NCI-H345 treated with DMSO at 0.1 percent for 48 hours (cell line): ENCODE measurements at regions not wholly inside any gene's neighbourhood (a gene's known extent, or its start where the extent isn't known, plus 50 kb on each side); places are given as distances from the start of the nearest gene placed in this dataset.
"Not testable (repeated sequence)": the region's sequence is repeated elsewhere in the genome, so short reads cannot be mapped to it uniquely, and the experiment has no call there.

ENCODE experiments used
- DNase-seq: peaks from one replicate; lab custom pipeline; 2025; ENCODE audit not compliant: unreplicated experiment; lab: John Stamatoyannopoulos, UW

DNA sequence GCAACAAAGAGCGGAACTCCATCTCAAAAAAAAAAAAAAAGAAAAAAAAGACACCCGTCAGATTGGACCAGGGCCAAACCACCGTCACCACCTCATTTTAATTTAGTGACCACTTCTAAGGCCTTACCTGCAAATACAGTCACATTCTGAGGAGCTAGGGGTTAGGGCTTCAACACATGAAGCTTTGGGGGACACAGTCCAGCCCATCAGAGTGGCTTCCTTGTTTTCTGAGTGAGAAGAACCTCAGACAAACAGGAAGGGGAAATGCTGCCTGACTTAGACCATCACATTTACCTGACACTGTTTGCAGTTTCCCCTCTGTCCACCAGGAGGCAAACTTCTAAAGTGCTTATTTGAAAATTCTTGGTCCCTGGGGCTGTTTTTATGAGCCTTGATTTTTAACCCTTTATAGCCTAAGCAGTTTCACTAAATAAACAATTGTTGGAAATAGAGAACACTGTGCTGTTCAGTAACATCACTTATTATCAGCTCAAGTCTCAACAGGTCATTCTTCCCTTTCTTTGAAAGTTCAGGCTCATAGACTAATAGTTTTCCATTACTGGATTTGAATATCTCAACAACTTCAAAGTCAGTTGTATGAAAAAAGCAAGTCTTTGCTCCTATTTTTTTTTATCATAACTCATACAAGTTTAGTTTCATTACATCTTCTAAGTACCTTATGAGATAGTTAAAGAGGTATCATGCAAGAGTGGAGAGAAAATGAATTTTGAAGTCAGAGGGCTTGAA lies 74.9 kb upstream of the WASF3 start:
- DNase-seq: peak; percentile 9

DNA sequence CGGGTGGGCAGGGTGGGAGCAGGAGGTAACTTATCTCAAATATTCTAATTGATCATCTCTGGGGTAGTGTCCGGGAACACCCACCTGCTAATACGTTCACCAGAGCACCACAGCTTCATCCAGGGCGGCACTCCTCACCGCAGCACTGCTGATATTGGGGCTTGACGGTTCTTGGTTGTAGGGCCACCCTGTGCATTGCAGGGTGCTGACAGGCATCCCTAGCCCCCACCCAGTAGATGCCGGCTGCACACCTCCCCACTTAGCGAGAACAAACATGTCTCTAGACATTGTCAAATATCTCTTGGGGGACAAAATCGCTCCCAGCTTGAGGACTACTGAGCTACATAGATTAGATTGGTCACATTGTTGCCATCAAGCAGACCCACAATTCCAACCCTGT lies 73.9 kb upstream of the WASF3 start:
- DNase-seq: no peak

DNA sequence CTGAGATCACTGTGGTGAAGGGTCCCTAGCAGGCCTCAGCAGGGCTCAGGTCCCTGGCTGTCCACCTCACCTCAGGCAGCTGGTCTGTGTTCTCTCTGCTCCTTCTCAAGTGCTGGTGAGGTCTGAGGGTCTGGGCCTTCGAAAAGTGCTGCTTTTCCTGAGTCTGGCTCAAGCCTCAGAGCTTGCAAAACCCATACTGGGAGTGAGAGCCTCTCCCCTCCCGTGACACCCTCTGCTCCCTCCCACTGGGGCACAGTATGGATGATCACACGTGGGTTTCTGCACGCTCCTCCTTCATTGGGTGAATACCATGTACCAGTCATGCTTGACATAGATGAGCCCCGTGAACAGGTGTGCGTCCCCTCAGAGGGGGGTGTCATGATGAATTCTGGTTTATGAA lies 73.3 kb upstream of the WASF3 start:
- DNase-seq: no peak

DNA sequence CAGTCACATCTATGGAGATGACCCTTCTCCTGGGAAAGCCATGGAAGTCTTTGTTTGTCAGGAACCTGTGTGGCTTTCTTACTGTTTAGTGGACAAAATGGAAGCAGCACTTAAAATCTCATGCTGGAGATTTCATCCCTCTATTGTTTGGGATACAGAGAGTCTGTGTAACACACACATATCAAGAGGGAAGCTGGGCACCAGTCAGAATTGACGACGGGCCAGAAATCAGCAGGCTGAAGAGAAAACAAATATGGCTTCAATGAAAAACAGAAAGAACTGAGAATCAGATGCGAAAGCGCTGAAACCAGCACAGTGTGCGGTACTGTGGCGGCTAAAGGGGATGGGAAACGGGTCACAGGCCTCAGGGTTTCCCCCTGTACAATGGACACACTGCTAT lies 72.2 kb upstream of the WASF3 start:
- no peak for DNase-seq

DNA sequence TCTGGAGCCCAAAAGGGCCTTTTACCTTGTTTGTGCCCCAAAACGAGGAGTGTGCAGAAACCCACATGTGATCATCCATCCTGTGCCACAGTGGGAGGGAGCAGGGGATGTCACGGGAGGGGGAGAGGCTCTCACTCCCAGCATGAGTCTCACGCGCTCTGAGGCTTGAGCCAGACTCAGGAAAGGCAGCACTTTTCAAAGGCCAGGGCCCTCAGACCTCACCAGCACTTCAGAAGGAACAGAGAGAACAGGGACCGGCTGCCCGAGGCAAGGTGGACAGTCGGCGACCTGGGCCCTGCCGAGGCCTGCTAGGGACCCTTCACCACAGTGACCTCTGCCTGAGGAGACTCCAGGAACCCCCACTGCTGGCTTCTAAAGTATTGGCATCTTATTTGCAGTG lies 71.7 kb upstream of the WASF3 start:
- DNase-seq: no peak

DNA sequence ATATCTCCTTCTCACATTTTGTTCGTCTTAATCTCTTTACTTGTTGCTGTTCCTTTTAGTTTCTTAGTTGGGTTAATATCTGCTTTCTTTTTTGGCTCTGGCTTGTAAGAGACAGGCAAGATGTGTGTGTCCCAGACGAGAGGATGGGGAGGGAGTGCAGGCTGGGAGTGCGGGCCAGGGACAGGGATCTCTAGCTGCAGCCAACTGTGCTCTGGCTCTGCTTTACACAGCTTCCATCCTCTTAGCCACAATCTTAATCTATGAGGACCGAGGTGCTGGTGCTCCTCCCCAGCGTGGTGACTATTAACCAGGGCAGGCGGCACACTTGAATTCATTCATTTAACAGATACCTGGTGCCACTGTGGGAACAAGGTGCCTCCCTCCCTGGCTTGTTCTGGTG lies 70.9 kb upstream of the WASF3 start:
- no peak for DNase-seq

DNA sequence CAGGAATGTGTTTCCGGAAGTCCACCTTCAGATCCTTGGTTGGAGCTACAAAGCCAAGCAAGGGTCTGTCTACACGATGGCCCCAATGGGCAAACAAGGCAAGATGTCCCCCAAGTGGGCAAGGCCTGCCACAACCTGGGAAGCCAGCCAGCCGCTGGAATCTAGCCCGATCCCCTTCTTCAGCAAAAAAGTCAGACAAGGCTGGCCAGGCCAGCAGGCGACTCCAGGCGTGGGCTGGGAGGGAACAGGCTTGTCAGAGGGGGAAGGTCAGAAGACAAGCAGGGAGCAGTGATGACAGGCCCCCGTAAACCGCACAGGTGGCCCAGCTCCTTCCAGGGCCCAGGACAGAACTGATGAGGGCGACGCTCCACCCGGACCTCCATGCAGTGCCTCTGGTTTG lies 69.7 kb upstream of the WASF3 start:
- no peak for DNase-seq

DNA sequence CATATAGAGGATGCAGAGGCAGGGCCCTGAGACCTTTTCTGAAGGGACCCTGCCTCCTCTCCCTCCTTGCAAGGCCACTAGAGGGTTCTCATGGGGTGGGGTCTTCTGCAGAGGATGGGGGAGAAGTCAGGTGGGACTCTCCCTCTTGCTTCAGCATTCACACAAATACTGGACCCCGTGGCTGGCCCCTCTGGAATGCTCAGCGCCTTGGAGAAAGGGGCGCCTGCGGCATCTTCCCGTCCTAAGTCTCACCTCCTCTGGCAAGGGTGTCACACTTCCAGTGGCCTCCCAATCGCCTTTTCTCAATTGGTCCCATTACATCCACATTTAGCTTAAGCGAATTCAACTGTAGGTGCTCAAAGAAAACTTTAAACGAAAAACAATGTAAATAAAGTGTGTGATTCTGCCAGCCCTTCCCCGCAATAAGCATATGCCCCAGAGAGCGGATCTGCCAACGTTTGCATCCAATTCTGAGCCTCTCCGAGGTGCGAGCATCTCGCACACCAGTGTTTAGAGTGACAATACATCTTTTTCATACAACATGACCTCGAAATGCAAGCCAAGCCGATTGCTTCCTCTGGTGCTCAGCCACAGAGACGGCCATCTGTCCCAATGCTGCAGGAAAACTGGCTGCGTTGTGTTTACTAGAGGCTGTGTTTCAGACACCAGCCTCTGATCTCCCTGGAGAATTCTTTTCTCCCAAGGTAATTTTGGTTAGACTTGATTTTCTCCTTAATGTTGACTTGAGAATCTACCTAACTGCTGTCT lies 69.1 kb upstream of the WASF3 start:
- DNase-seq: no peak

DNA sequence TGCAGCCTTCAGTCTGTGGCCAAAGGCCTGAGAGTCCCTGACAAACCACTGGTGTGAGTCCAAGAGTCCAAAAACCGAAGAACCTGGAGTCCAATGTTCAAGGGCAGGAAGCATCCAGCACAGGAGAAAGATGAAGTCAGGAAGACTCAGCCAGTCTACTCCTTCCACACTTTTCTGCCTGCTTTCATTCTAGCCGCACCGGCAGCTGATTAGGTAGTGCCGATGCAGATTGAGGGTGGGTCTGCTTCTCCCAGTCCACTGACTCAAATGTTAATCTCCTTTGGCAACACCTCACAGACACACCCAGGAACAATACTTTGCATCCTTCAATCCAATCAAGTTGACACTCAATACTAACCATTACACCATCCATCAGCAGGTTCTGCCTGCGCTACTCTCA lies 65.2 kb upstream of the WASF3 start:
- DNase-seq: not testable (repeated sequence)

DNA sequence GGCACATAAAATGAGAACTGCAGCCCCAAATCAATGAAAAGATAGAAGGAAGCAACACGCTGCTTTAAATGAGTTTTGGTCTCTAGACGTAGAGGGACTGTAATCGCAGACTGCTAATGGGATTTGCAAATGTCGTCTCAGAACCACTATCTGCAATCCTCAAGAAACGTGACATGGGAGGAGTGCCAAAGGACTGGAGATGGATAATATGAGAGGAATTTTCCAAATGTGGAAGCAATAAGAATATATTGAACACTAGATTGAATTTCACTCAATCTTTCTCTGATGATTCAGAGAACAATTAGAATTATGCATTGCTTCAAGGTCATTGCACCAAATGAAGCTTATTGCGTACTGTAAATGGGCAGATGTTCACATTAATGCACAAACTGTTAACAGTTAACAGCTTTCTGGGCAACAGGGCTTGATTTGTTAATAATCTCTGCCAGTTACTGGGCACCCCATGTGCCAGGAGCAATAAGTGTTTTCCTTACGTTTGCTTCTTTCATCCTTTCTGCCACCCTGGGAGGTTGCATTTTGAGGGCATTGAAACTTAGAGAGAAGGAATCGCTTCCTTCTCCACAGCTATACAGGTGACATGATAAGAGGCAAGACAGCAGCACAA lies 62.8 kb upstream of the WASF3 start:
- DNase-seq: no peak

DNA sequence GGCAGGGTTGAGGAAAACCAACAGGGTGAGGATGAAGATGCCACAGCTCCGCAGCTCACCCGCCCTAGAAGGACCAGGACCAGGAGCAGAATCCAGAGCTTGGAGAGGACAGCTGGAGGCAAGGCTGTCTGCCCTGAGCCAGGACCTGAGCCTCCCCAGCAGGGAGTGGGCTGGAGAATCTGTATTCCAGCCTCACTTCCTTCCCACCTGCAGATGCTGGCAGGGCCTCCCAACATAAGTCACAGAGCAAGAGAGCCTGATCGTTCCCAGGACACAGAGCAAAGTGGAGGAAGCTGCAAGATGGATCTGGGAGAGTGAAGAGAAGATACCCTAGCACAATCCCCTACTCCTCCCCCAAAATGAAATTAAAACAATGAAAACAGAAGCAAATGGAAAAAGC lies 61.7 kb upstream of the WASF3 start:
- no peak for DNase-seq

DNA sequence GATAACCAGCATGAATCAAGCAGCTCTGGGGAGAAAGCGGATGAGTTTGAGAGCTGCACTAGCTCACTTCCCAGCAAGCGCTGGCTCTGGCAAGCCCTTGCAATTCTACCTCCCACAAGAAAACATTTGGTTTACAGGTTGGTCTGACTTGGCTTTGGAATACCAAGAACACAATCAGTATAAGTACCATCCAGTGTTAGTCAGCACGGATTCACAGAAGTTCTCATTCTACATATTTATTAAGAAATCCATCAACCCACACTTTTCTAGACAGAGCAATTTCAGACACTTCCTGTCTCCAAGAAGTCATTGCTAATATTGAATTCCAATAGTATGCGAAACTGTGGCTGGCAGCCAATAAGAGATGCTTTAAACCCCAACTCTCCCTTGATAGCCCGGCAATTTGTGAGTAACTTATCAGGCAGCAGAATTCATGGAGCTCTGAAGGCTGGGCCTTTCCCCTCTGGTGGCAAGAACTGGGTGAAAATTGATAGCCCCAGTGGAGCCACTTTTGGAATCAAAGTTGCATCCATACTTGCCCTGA lies 59.4 kb upstream of the WASF3 start:
- no peak for DNase-seq

DNA sequence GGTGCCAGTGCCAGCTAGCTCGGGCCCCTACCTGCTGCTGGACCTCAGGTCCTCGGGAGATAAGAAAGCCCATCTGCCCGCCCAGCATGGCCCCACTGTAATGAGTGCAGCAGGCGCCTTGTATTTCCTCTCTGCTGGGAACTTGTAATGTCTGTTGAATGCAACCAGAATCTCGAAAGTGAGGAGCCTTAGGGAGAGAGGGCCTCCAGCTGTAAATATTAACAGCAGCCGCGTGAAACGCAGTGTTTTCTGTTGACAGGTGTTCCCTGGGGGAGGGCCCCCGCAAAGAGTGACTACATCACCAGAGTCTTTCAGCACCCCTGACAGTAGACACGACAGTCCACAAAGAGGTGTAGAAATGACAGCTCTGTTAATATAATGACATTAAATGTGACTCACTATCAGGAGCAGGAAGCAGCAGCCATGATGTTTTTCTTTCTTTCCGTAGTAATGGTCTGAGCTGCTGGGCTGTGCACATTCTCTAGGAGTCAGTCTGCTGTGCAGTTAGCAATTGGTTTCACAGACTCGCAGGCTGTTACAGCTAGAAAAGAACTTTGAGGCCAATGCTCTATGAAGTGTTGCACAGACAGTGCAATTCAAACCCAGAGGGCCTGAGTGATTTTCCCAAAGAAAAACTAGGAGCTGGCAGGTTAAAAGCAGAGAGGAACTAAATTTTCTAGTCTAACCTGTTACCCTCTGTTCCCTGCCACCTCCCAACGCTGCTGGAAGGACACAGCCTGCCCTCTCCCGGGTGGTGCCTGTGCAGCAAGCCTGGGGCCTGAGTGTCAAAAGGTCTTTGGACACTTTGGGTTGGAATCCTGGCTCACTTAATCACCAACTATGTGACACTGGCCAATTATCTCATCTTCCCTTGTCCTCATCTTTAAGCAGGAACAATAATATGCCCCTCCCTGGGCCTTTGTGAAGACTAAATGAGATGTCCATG lies 58.6 kb upstream of the WASF3 start:
- DNase-seq: no peak

DNA sequence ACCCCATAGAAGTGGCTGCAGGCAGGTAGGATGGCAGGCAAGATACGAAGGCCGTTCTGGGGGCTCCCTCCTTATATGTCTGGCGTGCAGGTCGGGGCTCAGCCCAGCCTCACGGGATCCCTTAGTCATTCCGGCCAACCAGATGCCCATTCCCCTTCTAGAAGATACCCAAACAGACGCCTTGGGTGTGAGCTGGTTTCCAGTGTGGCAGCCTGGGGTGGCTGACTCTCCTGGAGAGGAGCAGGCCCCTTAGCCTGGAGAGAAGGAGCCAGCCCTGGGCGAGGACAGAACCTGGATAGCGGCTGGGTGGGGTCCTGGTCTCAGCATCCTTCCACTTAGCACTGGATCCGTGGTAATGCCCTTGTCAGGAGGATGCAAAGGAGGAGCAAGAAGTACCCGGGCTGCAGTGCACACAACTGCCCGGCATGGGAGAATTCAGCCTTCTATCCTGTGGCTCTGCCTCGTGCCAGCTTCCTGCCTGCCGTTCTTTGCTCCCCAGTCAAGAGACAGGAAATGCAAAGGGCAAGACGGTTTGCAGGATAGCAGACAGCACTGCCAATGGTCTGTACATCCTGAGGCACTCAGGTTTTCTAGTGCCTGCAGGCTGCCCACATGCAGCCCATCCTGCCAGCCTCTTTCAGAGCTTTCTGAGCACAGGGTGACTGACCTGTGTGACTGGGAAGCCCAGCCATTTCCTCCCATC lies 56.7 kb upstream of the WASF3 start:
- DNase-seq: no peak

DNA sequence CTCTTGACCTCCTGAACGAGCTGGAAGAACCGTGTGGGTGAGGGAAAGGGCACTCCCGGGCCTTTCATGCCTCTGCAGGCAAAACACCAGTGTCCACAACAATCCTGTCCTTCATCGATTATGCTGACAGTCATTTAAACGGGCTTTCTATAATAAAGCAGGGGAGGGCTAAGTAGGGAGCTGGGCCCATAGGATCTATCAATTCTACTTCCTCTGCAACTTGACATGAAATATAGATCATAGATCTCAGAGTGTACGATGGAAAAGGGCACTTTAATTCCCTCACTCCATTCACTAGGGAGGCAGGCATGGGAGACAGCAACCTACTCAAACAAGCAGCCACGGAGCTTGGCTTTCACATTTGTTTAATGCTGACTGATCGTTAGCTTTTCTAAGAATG lies 55.8 kb upstream of the WASF3 start:
- no peak for DNase-seq

DNA sequence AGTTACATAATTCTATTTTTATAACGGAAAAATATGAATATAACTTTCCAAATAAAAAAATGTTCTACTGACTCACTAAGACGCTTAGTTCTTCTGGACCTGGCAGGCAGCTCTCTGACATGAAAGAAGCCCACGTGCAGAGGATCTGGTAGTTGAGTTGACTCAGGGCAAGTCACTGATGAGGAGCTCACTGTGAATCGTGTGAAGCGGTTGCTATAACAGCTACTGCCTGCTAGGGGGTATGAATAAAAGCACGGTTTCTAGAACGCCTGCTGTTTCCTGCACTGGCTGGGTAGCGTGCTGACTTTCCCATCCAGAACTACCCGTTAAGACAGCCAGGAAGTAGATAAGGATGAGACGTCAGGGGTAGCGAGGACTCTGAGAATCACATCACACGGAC lies 54.7 kb upstream of the WASF3 start:
- DNase-seq: no peak

DNA sequence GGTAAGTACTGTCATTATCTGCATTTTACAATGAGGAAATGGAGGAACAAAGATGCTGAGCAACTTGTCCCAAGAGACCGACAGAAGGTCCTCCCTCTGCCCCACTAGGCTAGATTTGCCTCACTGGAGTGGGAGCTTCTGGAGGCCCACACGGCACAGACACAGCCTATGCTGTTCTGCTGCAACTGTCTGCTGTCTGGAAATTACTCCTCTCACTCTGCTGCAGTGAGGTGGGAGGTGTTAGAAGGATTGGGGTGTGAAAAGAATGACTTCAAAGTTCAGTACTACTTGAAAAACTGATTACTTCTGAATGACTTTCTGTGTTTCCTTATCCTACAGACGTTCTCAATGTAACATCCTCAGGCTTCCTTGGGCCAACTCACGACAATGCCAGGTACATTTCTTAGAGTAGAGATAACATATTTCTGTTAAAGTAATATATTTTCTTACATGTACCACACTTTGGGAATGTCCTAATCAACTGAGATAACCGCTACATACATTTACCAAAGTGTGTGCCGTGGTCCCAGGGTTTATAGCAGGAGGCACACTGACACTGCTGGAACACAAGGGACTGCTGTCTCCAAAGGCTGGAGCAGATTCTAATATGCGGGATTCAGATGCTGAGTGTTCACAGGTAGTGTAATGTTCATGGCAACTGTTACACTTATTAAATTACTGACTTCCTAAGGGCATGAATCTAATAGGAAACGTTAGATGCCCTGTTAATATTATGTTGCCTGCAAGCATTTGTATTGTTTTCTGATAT lies 53.5 kb upstream of the WASF3 start:
- DNase-seq: no peak
